Uterus (tissue), 3 donors: ENCODE measurements at regions not wholly inside any gene's neighbourhood (a gene's known extent, or its start where the extent isn't known, plus 50 kb on each side); places are given as distances from the start of the nearest gene placed in this dataset.

Experiments
- DNase-seq, 2 donors: peaks; one replicate each; pipeline ENCODE4 v3.0.0-alpha.2; 2019 to 2020
- H3K27ac ChIP-seq, 2 donors: fragments of 200-600 bp; sonication (generic); 1 replicate in 1 of 2; 2 replicates in 1 of 2; pipeline ENCODE4 v1.5.1; 2016 to 2018
- H3K27me3 ChIP-seq, 2 donors: fragments of 200-600 bp; sonication (generic); one replicate each; pipeline ENCODE4 v1.5.1; 2018 to 2019; ENCODE audit warnings: control low read depth in 1 of 2
- H3K36me3 ChIP-seq, 2 donors: fragments of 200-600 bp; sonication (generic); one replicate each; pipeline ENCODE4 v1.5.1; 2019; ENCODE audit warnings: control low read depth in 1 of 2
- H3K4me1 ChIP-seq, 2 donors: fragments of 200-600 bp; sonication (generic); one replicate each; pipeline ENCODE4 v1.5.1; 2018 to 2019; ENCODE audit warnings: control low read depth in 1 of 2
- H3K4me3 ChIP-seq, 2 donors: fragments of 200-600 bp; sonication (generic); 1 replicate in 1 of 2; 2 replicates in 1 of 2; pipeline ENCODE4 v1.5.1; 2018 to 2019; ENCODE audit warnings: mild to moderate bottlenecking in 1 of 2
- H3K9me3 ChIP-seq, 2 donors: fragments of 200-600 bp; sonication (generic); one replicate each; pipeline ENCODE4 v1.5.1; 2019; ENCODE audit warnings: control low read depth in 1 of 2
- CTCF ChIP-seq, 4 experiments: fragments of 200-600 bp in 2 of 4; fragments of 450-650 bp in 2 of 4; sonication (generic) in 2 of 4; IDR thresholded peaks; one replicate each; pipeline ENCODE4 v1.5.1; 2016 to 2019; ENCODE audit warnings: antibody characterized with exemption in 4 of 4, mild to moderate bottlenecking in 2 of 4, moderate library complexity in 1 of 4
- POLR2A ChIP-seq, 2 donors: fragments of 450-650 bp; IDR thresholded peaks; one replicate each; pipeline ENCODE4 v1.6.1; 2016; ENCODE audit warnings: antibody characterized with exemption in 2 of 2, mild to moderate bottlenecking in 1 of 2, moderate library complexity in 1 of 2
- intact Hi-C: fragments of 100-400 bp; cut with DNase I; formaldehyde crosslinking; loops from one replicate; pipeline ENCODE4 v1.15.1; 2023; ENCODE audit warnings: low total_unique reads
- donor health status: DM: yes; HTN: yes; CAD: no.

- TF ChIP-seq POLR2A (IDR thresholded peaks at IDR 0.05) (no peak), CTCF (IDR thresholded peaks at IDR 0.05) (no peak)
- H3K4me3 ChIP-seq: no peak overlapping the region
- peak overlapping the region in 1 of 2 donors; percentile 67 for H3K27ac ChIP-seq
- intact Hi-C loops: no loop called here
- DNase-seq: no peak
- no peaks in the 10 kb centered on the region for H3K27me3 ChIP-seq
- H3K9me3 ChIP-seq: no peaks in the 10 kb centered on the region
- no peaks in the 10 kb centered on the region for H3K4me1 ChIP-seq
- H3K36me3 ChIP-seq: no peaks in the 10 kb centered on the region
These were observed 113.2 kb downstream of the GLUL start for GRCh38 chr1:182278144-182279054.

- intact Hi-C loops: no loop called here
- no peak for DNase-seq
- Histone ChIP-seq H3K27ac (no peak overlapping the region), H3K4me1 (no peaks in the 10 kb centered on the region), H3K4me3 (no peak overlapping the region), H3K27me3 (no peaks in the 10 kb centered on the region), H3K36me3 (no peaks in the 10 kb centered on the region), H3K9me3 (no peaks in the 10 kb centered on the region)
- TF ChIP-seq POLR2A (IDR thresholded peaks at IDR 0.05): no peak
- TF ChIP-seq CTCF (IDR thresholded peaks at IDR 0.05): no peak
These were observed 116.3 kb downstream of the GLUL start for GRCh38 chr1:182275271-182275670.

GRCh38 chr1:182274618-182275017 lies 117.0 kb downstream of the GLUL start:
- no peaks in the 10 kb centered on the region for H3K27me3 ChIP-seq
- TF ChIP-seq POLR2A (IDR thresholded peaks at IDR 0.05) (no peak), CTCF (IDR thresholded peaks at IDR 0.05) (no peak)
- DNase-seq: no peak
- H3K4me3 ChIP-seq: no peak overlapping the region
- H3K27ac ChIP-seq: no peak overlapping the region
- H3K36me3 ChIP-seq: no peaks in the 10 kb centered on the region
- intact Hi-C loops: no loop called here
- no peaks in the 10 kb centered on the region for H3K4me1 ChIP-seq
- no peaks in the 10 kb centered on the region for H3K9me3 ChIP-seq

- no peaks in the 10 kb centered on the region for H3K9me3 ChIP-seq
- no peaks in the 10 kb centered on the region for H3K36me3 ChIP-seq
- intact Hi-C loops: no loop called here
- TF ChIP-seq POLR2A (IDR thresholded peaks at IDR 0.05) (no peak), CTCF (IDR thresholded peaks at IDR 0.05) (no peak)
- no peak for DNase-seq
- H3K4me3 ChIP-seq: no peak overlapping the region
- H3K4me1 ChIP-seq: no peaks in the 10 kb centered on the region
- H3K27ac ChIP-seq: no peak overlapping the region
- H3K27me3 ChIP-seq: no peaks in the 10 kb centered on the region
These were observed 120.9 kb downstream of the GLUL start for GRCh38 chr1:182270731-182271130.

GRCh38 chr1:182269097-182269496 lies 122.5 kb downstream of the GLUL start:
- no peaks in the 10 kb centered on the region for H3K36me3 ChIP-seq
- intact Hi-C loops: no loop called here

More at GRCh38 chr1:182269097-182269496, 122.5 kb downstream of the GLUL start:
- no peak for DNase-seq
- Histone ChIP-seq H3K27me3 (no peaks in the 10 kb centered on the region), H3K4me3 (no peak overlapping the region), H3K4me1 (no peaks in the 10 kb centered on the region), H3K9me3 (no peaks in the 10 kb centered on the region), H3K27ac (no peak overlapping the region)
- TF ChIP-seq POLR2A (IDR thresholded peaks at IDR 0.05): no peak
- TF ChIP-seq CTCF (IDR thresholded peaks at IDR 0.05): no peak
